Muscle of leg (tissue), 3 donors: ENCODE measurements at regions not wholly inside any gene's neighbourhood (a gene's known extent, or its start where the extent isn't known, plus 50 kb on each side); places are given as distances from the start of the nearest gene placed in this dataset.

ENCODE experiments used
- DNase-seq: peaks from one replicate; pipeline ENCODE4 v3.0.0; 2013
- H3K27ac ChIP-seq: one replicate; pipeline ENCODE4 v1.5.1; 2013; ENCODE audit warnings: mild to moderate bottlenecking, low read length, control low read depth
- H3K27me3 ChIP-seq: one replicate; pipeline ENCODE4 v1.6.1; 2013; ENCODE audit warnings: low read length; ENCODE audit not compliant: control insufficient read depth, insufficient read depth
- H3K36me3 ChIP-seq: one replicate; pipeline ENCODE4 v1.6.1; 2013; ENCODE audit warnings: low read length; ENCODE audit not compliant: control insufficient read depth, insufficient read depth
- H3K4me1 ChIP-seq: one replicate; pipeline ENCODE4 v1.6.1; 2013; ENCODE audit warnings: low read length; ENCODE audit not compliant: control insufficient read depth, insufficient read depth
- H3K4me3 ChIP-seq: one replicate; pipeline ENCODE4 v1.5.1; 2013; ENCODE audit warnings: low read length, control low read depth
- H3K9me3 ChIP-seq: replicated peaks from 2 replicates; pipeline ENCODE4 v1.6.1; 2013; ENCODE audit warnings: low read depth, low read length; ENCODE audit not compliant: control insufficient read depth
- WGBS: methylation state at CpG from one replicate; pipeline ENCODE4 v1.1.5; 2013; ENCODE audit warnings: missing lambda C conversion rate; ENCODE audit not compliant: insufficient coverage; 5-methylcytosine and 5-hydroxymethylcytosine counted together

- Histone ChIP-seq H3K9me3 (no peaks in the 10 kb centered on the region), H3K27ac (no peak overlapping the region), H3K4me1 (no peaks in the 10 kb centered on the region), H3K27me3 (no peaks in the 10 kb centered on the region), H3K4me3 (no peak overlapping the region), H3K36me3 (no peaks in the 10 kb centered on the region)
- no CpG with 5 or more reads among the region's 1 CpG for WGBS
- peak; percentile 66 for DNase-seq
Observed at GRCh38 chr4:157929486-157929885, 243.3 kb downstream of the GASK1B start.

- no peaks in the 10 kb centered on the region for H3K27me3 ChIP-seq
- H3K36me3 ChIP-seq = no peaks in the 10 kb centered on the region
- no peak overlapping the region for H3K27ac ChIP-seq
- no peaks in the 10 kb centered on the region for H3K9me3 ChIP-seq
- no peaks in the 10 kb centered on the region for H3K4me1 ChIP-seq
- no CpG with 5 or more reads among the region's 2 CpGs for WGBS
- peak; percentile 52 for DNase-seq
- no peak overlapping the region for H3K4me3 ChIP-seq
Observed at GRCh38 chr4:157918036-157918832, 254.6 kb downstream of the GASK1B start.

- no peaks in the 10 kb centered on the region for H3K9me3 ChIP-seq
- no CpG with 5 or more reads among the region's 3 CpGs for WGBS
- no peaks in the 10 kb centered on the region for H3K27me3 ChIP-seq
- H3K4me1 ChIP-seq = no peaks in the 10 kb centered on the region
- DNase-seq = no peak
- no peaks in the 10 kb centered on the region for H3K36me3 ChIP-seq
- no peak overlapping the region for H3K27ac ChIP-seq
- no peak overlapping the region for H3K4me3 ChIP-seq
Observed at GRCh38 chr4:157912212-157912611, 260.6 kb downstream of the GASK1B start.

- no peaks in the 10 kb centered on the region for H3K27me3 ChIP-seq
- no peak for DNase-seq
- H3K36me3 ChIP-seq = no peaks in the 10 kb centered on the region
- H3K4me1 ChIP-seq = no peaks in the 10 kb centered on the region
- no CpG with 5 or more reads among the region's 1 CpG for WGBS
- no peaks in the 10 kb centered on the region for H3K9me3 ChIP-seq
- no peak overlapping the region for H3K4me3 ChIP-seq
- no peak overlapping the region for H3K27ac ChIP-seq
Observed at GRCh38 chr4:157911662-157912061, 261.2 kb downstream of the GASK1B start.

GRCh38 chr4:157908691-157909090 is 264.1 kb downstream of the GASK1B start:
- 75% methylated on average over 2 of the region's 2 CpGs for WGBS
- Histone ChIP-seq H3K36me3 (no peaks in the 10 kb centered on the region), H3K4me3 (no peak overlapping the region), H3K27ac (no peak overlapping the region), H3K27me3 (no peaks in the 10 kb centered on the region), H3K9me3 (no peaks in the 10 kb centered on the region), H3K4me1 (no peaks in the 10 kb centered on the region)
- no peak for DNase-seq

- DNase-seq = peak; percentile 5
- Histone ChIP-seq H3K36me3 (no peaks in the 10 kb centered on the region), H3K9me3 (no peaks in the 10 kb centered on the region), H3K4me3 (no peak overlapping the region), H3K4me1 (no peaks in the 10 kb centered on the region), H3K27ac (no peak overlapping the region), H3K27me3 (no peaks in the 10 kb centered on the region)
- WGBS = 23% methylated on average over 2 of the region's 3 CpGs
Observed at GRCh38 chr4:157908031-157908430, 264.8 kb downstream of the GASK1B start.

- Histone ChIP-seq H3K27me3 (no peaks in the 10 kb centered on the region), H3K36me3 (no peaks in the 10 kb centered on the region), H3K4me1 (no peaks in the 10 kb centered on the region), H3K4me3 (no peak overlapping the region), H3K9me3 (no peaks in the 10 kb centered on the region), H3K27ac (no peak overlapping the region)
- 6% methylated on average over 2 of the region's 5 CpGs for WGBS
- peak; percentile 9 for DNase-seq
Observed at GRCh38 chr4:157907226-157907946, 265.4 kb downstream of the GASK1B start.

GRCh38 chr4:157898836-157899605 is 273.8 kb downstream of the GASK1B start:
- Histone ChIP-seq H3K9me3 (no peaks in the 10 kb centered on the region), H3K4me1 (no peaks in the 10 kb centered on the region), H3K27me3 (no peaks in the 10 kb centered on the region), H3K4me3 (no peak overlapping the region), H3K36me3 (no peaks in the 10 kb centered on the region), H3K27ac (no peak overlapping the region)
- no CpG with 5 or more reads among the region's 3 CpGs for WGBS
- no peak for DNase-seq

GRCh38 chr4:157897855-157898370 is 274.9 kb downstream of the GASK1B start:
- no peaks in the 10 kb centered on the region for H3K27me3 ChIP-seq
- DNase-seq = no peak
- no peaks in the 10 kb centered on the region for H3K36me3 ChIP-seq
- H3K9me3 ChIP-seq = no peaks in the 10 kb centered on the region
- H3K4me3 ChIP-seq = no peak overlapping the region
- H3K4me1 ChIP-seq = no peaks in the 10 kb centered on the region
- H3K27ac ChIP-seq = no peak overlapping the region

GRCh38 chr4:157896726-157897125 is 276.1 kb downstream of the GASK1B start:
- DNase-seq = no peak
- Histone ChIP-seq H3K9me3 (no peaks in the 10 kb centered on the region), H3K36me3 (no peaks in the 10 kb centered on the region), H3K4me3 (no peak overlapping the region), H3K4me1 (no peaks in the 10 kb centered on the region), H3K27me3 (no peaks in the 10 kb centered on the region), H3K27ac (no peak overlapping the region)
- 33% methylated on average over 1 of the region's 3 CpGs for WGBS
